Transverse colon (tissue), 4 donors: ENCODE measurements at regions not wholly inside any gene's neighbourhood (a gene's known extent, or its start where the extent isn't known, plus 50 kb on each side); places are given as distances from the start of the nearest gene placed in this dataset.

Experiments used
- POLR2AphosphoS5 ChIP-seq, 3 donors: sonication (generic); formaldehyde crosslinking; IDR thresholded peaks; one replicate each; pipeline ENCODE4 v1.6.1; 2016; ENCODE audit warnings: antibody characterized with exemption in 3 of 3
- TF ChIP-seq, protein P1 (sequence below), 5 experiments: fragments of 200-600 bp in 3 of 5; fragments of 450-650 bp in 2 of 5; sonication (generic) in 3 of 5; IDR thresholded peaks; 1 replicate in 2 of 5; 2 replicates in 3 of 5; pipeline ENCODE4 v1.5.1; 2016 to 2017; ENCODE audit warnings: antibody characterized with exemption in 5 of 5, inconsistent platforms in 3 of 5, mild to moderate bottlenecking in 2 of 5, moderate library complexity in 1 of 5

- TF ChIP-seq, protein P1, sequence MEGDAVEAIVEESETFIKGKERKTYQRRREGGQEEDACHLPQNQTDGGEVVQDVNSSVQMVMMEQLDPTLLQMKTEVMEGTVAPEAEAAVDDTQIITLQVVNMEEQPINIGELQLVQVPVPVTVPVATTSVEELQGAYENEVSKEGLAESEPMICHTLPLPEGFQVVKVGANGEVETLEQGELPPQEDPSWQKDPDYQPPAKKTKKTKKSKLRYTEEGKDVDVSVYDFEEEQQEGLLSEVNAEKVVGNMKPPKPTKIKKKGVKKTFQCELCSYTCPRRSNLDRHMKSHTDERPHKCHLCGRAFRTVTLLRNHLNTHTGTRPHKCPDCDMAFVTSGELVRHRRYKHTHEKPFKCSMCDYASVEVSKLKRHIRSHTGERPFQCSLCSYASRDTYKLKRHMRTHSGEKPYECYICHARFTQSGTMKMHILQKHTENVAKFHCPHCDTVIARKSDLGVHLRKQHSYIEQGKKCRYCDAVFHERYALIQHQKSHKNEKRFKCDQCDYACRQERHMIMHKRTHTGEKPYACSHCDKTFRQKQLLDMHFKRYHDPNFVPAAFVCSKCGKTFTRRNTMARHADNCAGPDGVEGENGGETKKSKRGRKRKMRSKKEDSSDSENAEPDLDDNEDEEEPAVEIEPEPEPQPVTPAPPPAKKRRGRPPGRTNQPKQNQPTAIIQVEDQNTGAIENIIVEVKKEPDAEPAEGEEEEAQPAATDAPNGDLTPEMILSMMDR (IDR thresholded peaks at IDR 0.05) = no peak
- TF ChIP-seq POLR2AphosphoS5 (IDR thresholded peaks at IDR 0.05) = no peak
Observed at GRCh38 chrX:10759141-10759799, 138.9 kb upstream of the MID1 start.
